Skeletal muscle tissue (tissue), 3 donors: ENCODE measurements at regions not wholly inside any gene's neighbourhood (a gene's known extent, or its start where the extent isn't known, plus 50 kb on each side); places are given as distances from the start of the nearest gene placed in this dataset.

Experiments
- H3K27ac ChIP-seq: one replicate; pipeline ENCODE4 v1.7.0; 2013; ENCODE audit warnings: mild to moderate bottlenecking, low read depth, low read length, inconsistent platforms
- H3K27me3 ChIP-seq, 3 donors: one replicate each; pipeline ENCODE4 v1.7.0; 2013; ENCODE audit warnings: low read length in 3 of 3; ENCODE audit not compliant: control insufficient read depth in 3 of 3, insufficient read depth in 3 of 3
- H3K36me3 ChIP-seq, 3 donors: one replicate each; pipeline ENCODE4 v1.7.0; 2013; ENCODE audit warnings: low read length in 3 of 3; ENCODE audit not compliant: control insufficient read depth in 3 of 3, insufficient read depth in 3 of 3
- H3K4me1 ChIP-seq, 3 donors: one replicate each; pipeline ENCODE4 v1.7.0; 2013; ENCODE audit warnings: low read length in 3 of 3, mild to moderate bottlenecking in 3 of 3; ENCODE audit not compliant: control insufficient read depth in 3 of 3, insufficient read depth in 3 of 3
- H3K4me3 ChIP-seq, 3 donors: one replicate each; pipeline ENCODE4 v1.7.0; 2013; ENCODE audit warnings: low read length in 3 of 3
- H3K9ac ChIP-seq, 3 donors: one replicate each; pipeline ENCODE4 v1.7.0; 2013; ENCODE audit warnings: low read length in 3 of 3, mild to moderate bottlenecking in 3 of 3, moderate library complexity in 2 of 3, low read depth in 1 of 3
- H3K9me3 ChIP-seq, 3 donors: one replicate each; pipeline ENCODE4 v1.7.0; 2013; ENCODE audit warnings: low read length in 3 of 3; ENCODE audit not compliant: control insufficient read depth in 3 of 3
- donor health status: Osteomylitis.

DNA sequence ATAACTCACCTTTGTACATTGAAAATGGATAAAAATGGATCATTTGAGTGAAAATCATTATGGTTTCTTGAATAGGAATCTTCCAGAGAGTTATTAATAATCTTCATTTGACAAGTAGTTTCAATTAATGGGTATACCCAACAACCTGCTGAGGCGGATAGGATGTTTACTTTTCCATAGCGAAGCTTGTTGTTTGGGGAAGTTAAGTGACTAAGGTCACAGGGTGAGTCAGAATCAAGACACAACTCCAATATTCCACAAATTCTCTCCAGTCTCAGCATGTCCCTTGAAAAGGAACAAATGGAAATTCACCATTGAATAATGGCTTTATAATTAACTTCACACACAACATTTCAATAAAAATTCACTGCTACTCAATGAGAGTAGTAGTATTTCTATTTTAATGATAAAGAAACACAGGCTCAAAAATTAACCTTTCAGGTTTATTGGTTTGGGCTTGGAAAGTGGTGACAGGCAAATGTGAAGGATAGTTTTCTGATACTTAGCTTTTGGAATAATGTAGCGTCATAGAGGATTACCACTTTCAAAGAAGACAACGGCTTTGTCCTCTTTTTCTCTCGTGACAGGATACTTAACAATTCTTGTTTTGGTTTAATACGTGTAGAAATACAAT lies 211.3 kb downstream of the GPD2 start:
- Histone ChIP-seq H3K4me3 (no peak overlapping the region), H3K27me3 (no peaks in the 10 kb centered on the region), H3K9me3 (no peaks in the 10 kb centered on the region), H3K27ac (no peak overlapping the region), H3K9ac (no peak overlapping the region), H3K4me1 (peaks cover 0 to 7% (median 5%) of the 10 kb centered on the region in 3 donors), H3K36me3 (no peaks in the 10 kb centered on the region)

DNA sequence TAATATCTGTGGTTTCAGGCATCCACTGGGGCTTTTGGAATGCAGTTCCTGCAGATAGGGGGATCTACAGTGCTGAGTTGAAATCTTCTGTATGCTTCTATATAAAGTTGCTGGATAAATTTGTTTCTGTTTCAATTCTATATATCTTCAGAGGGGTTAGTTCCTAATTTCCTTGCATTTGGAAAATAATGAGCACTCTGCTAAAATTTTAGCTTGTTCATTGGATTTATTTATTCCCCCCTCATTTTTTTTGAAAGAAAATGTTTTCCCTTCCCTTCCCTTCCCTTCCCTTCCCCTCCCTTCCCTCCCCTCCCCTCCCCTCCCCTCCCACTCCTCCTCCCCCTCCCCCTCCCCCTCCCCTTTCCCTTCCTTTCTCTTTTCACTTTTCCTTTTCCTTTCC lies 212.3 kb downstream of the GPD2 start:
- Histone ChIP-seq H3K9me3 (no peaks in the 10 kb centered on the region), H3K4me1 (peaks cover 0 to 7% (median 5%) of the 10 kb centered on the region in 3 donors), H3K9ac (no peak overlapping the region), H3K27ac (no peak overlapping the region), H3K36me3 (no peaks in the 10 kb centered on the region), H3K4me3 (no peak overlapping the region), H3K27me3 (no peaks in the 10 kb centered on the region)

DNA sequence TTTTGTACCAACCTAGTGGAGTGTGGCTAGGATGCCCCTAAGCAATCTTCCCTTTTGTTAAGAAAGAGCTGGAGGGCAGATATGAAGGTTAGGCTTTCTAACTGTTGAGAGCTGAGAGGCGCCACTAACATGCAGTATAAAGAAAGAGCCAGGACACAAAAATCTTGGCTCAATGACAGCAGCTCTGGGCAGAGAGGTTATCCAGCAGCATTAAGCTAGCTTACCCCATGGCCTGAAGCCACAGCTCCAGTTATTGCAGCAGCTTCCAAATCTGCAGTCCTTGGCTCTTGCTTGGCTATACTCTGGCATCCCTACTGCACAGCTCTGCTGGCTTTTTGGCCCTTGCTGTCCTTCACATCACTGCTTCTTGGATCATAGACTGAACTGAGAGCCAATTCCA lies 213.4 kb downstream of the GPD2 start:
- Histone ChIP-seq H3K4me1 (peaks cover 0 to 7% (median 5%) of the 10 kb centered on the region in 3 donors), H3K9ac (no peak overlapping the region), H3K27ac (no peak overlapping the region), H3K4me3 (no peak overlapping the region), H3K36me3 (no peaks in the 10 kb centered on the region), H3K9me3 (no peaks in the 10 kb centered on the region), H3K27me3 (no peaks in the 10 kb centered on the region)

DNA sequence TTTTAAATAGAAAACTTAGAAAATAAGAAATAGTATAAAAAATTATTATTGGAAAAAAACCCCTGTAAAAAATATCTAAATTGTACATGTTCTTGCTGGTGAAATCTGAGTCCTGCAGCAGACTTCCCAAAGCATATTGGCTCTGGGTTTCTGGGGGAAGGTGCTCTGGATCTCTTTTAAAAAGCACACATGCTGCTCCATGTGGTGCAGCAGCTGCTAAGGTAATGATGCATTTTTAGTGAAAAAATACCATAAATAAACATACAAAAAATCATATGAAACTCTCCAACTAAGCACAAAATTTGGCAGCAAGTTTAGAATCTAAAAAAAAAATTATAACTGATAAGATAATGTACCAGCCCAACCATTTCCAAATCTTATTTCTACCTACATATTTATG lies 216.5 kb downstream of the GPD2 start:
- no peak overlapping the region for H3K9ac ChIP-seq
- no peak overlapping the region for H3K27ac ChIP-seq
- no peaks in the 10 kb centered on the region for H3K9me3 ChIP-seq
- H3K4me1 ChIP-seq = peaks cover 0 to 7% (median 5%) of the 10 kb centered on the region in 3 donors
- H3K36me3 ChIP-seq = no peaks in the 10 kb centered on the region
- no peaks in the 10 kb centered on the region for H3K27me3 ChIP-seq
- H3K4me3 ChIP-seq = no peak overlapping the region

DNA sequence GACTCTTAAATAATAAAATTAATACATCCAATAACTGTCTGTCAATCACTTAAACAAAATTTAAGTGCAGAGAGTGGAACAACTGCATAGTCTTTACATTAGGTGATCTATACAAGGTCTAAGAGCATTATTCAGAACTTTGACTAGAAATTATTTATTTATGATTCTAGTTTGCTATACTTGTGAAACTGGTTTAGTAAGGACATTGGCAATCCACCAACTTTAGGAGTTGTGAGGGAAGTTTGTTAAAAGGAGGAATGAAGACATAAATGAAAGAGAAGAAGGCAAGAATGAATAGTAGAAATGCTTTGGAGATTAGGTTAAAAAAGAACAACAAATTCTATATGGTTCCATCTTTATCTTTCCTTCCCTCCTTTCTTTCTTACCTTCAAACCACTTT lies 217.5 kb downstream of the GPD2 start:
- Histone ChIP-seq H3K4me3 (no peak overlapping the region), H3K27me3 (no peaks in the 10 kb centered on the region), H3K9ac (no peak overlapping the region), H3K36me3 (no peaks in the 10 kb centered on the region), H3K27ac (no peak overlapping the region), H3K4me1 (peaks cover 0 to 7% (median 5%) of the 10 kb centered on the region in 3 donors), H3K9me3 (no peaks in the 10 kb centered on the region)

DNA sequence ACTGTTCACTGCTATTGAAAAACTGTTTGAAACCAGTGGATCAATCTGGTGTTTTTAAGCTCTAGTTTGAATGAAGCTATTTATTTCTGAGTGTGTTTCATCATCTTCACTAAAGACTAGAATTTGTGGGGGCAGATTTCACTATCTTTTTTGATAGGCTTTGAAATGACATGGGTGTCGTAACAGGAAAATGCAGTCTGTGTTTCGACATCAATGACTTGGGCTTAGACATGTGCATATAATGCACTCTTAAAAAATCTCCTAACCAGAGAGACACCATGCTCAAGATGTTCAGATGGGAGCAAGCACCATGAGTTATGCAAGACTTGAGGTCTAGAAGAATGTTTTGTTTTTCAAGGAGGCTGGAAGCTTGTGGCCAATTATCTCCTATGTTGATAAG lies 221.6 kb downstream of the GPD2 start:
- H3K36me3 ChIP-seq = no peaks in the 10 kb centered on the region
- no peak overlapping the region for H3K27ac ChIP-seq
- no peaks in the 10 kb centered on the region for H3K9me3 ChIP-seq
- H3K9ac ChIP-seq = no peak overlapping the region
- H3K27me3 ChIP-seq = no peaks in the 10 kb centered on the region
- no peak overlapping the region for H3K4me3 ChIP-seq
- H3K4me1 ChIP-seq = no peaks in the 10 kb centered on the region

DNA sequence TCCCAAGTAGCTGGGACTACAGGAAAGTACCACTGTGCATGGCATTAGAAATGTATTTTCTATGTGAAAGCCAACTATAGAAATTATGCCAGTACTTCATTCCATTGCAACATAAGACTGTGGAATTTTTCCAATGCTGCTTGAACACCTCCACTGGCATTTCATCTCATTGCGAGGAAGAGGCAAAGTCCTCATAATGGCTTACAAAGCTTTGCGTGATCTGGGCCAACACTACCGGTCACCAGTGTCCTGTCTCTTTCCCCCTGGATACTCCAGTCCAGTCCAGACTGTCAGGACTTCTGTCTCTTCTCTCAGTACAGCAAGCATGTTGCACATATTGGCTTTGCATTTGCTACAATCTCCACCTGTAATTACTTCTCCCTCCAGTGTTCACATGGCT lies 223.5 kb downstream of the GPD2 start:
- no peaks in the 10 kb centered on the region for H3K4me1 ChIP-seq
- H3K9me3 ChIP-seq = no peaks in the 10 kb centered on the region
- H3K36me3 ChIP-seq = no peaks in the 10 kb centered on the region
- no peak overlapping the region for H3K4me3 ChIP-seq
- no peak overlapping the region for H3K9ac ChIP-seq
- no peak overlapping the region for H3K27ac ChIP-seq
- no peaks in the 10 kb centered on the region for H3K27me3 ChIP-seq

DNA sequence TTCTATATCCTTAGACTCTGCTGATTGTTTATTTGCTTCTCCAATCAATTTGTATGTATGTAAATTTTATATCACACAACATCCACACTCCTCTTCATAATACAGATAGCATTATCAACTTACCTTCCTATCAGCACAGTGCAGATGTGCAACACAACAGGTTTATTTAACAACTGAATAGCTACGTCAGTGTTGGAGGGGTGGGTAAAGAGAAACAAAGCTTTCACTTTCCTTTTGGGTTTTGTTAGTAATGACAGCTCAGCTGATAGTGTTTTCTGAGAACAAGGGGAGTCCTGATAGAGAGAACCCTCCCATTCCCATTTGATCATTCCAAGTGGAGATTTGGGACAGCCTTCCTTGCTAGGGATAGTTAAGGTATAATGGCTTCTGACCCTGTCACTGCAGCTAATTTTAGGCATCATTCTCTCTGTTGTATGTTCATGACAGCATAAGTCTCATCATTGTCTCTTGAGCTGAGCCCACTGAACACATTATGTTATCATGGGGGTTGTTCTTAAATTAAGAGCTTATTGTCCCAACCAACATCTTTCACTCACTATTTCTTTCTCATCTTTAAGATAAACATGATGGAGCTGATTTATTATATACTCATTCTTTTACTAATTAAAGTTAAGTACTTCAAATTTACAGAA lies 227.7 kb downstream of the GPD2 start:
- Histone ChIP-seq H3K4me3 (no peak overlapping the region), H3K9me3 (peaks cover 0 to 3% (median 0%) of the 10 kb centered on the region in 3 donors), H3K36me3 (no peaks in the 10 kb centered on the region), H3K4me1 (no peaks in the 10 kb centered on the region), H3K27ac (no peak overlapping the region), H3K27me3 (no peaks in the 10 kb centered on the region), H3K9ac (no peak overlapping the region)

DNA sequence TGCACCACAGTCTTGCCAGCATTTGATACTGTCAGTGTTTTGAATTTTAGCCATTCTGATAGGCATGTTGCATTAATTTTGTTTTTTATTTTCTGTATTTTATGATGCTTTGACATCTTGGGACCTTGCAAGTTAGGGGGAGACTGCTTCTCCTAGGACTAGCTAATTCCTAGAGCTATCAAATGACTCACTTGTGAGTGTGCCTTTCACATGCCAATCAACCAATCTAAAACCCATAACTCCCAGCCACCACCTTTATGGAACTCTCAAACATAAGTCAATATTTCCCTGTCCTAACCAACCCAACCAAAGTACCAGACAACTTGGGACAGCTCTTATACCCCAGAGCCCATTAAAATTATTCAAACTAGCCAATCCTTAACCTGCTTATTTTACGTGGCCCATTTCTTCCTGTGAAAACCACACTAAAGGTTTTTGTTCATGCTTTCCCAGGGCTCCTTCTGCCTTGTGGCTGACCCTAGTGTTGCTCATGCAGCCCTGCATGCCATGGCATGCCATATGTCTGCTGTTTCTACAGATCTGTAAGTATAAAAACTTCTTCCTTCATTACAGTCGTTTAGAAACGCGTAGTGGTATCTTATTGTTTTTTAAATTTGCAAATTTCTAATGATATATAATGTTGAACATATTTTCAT lies 230.1 kb downstream of the GPD2 start:
- Histone ChIP-seq H3K4me1 (no peaks in the 10 kb centered on the region), H3K4me3 (no peak overlapping the region)

DNA sequence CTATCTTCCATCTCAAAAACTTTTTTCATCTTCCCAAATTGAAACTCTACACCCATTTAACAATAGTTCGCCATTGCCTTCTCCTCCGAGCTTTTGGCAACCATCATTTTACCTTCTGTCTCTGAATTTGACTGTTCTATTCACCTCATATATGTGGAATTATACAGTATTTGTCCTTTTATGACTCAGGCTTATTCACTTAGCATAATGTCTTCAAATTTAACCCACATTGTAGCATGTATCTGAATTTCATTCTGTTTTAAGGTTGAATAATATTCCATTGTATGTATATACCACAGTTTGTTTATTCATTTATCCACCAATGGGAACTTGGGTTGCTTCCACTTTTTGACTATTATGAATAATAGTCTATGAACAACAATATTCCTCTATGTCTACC lies 233.9 kb downstream of the GPD2 start:
- H3K9me3 ChIP-seq = peaks cover 0 to 3% (median 0%) of the 10 kb centered on the region in 3 donors
- H3K27me3 ChIP-seq = no peaks in the 10 kb centered on the region
- H3K4me3 ChIP-seq = no peak overlapping the region
- no peak overlapping the region for H3K9ac ChIP-seq
- no peak overlapping the region for H3K27ac ChIP-seq
- no peaks in the 10 kb centered on the region for H3K4me1 ChIP-seq
- H3K36me3 ChIP-seq = no peaks in the 10 kb centered on the region

More for the DNA sequence above, 230.1 kb downstream of the GPD2 start:
- no peaks in the 10 kb centered on the region for H3K36me3 ChIP-seq
- H3K9me3 ChIP-seq = peaks cover 0 to 3% (median 0%) of the 10 kb centered on the region in 3 donors
- H3K27ac ChIP-seq = no peak overlapping the region
- H3K27me3 ChIP-seq = no peaks in the 10 kb centered on the region
- no peak overlapping the region for H3K9ac ChIP-seq
